ENCODE measurements at regions not wholly inside any gene's neighbourhood (a gene's known extent, or its start where the extent isn't known, plus 50 kb on each side); places are given as distances from the start of the nearest gene placed in this dataset.

GRCh38 chr10:89076120-89076519, 85.5 kb downstream of the FAS start:
- H3K4me3 ChIP-seq (ENCODE audit: low read depth, low read length): no peak overlapping the region
- H3K27me3 ChIP-seq (ENCODE audit: control insufficient read depth, insufficient read depth, low read length): no peaks in the 10 kb centered on the region
- FAIRE-seq (no peak), DNase-seq (ENCODE audit: low read depth) (no peak)
- TF ChIP-seq, protein P1, sequence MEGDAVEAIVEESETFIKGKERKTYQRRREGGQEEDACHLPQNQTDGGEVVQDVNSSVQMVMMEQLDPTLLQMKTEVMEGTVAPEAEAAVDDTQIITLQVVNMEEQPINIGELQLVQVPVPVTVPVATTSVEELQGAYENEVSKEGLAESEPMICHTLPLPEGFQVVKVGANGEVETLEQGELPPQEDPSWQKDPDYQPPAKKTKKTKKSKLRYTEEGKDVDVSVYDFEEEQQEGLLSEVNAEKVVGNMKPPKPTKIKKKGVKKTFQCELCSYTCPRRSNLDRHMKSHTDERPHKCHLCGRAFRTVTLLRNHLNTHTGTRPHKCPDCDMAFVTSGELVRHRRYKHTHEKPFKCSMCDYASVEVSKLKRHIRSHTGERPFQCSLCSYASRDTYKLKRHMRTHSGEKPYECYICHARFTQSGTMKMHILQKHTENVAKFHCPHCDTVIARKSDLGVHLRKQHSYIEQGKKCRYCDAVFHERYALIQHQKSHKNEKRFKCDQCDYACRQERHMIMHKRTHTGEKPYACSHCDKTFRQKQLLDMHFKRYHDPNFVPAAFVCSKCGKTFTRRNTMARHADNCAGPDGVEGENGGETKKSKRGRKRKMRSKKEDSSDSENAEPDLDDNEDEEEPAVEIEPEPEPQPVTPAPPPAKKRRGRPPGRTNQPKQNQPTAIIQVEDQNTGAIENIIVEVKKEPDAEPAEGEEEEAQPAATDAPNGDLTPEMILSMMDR (IDR thresholded peaks at IDR 0.05; ENCODE audit: insufficient read depth, low read length, severe bottlenecking): no peak
- H3K36me3 ChIP-seq (ENCODE audit: control insufficient read depth, insufficient read depth, low read length): no peaks in the 10 kb centered on the region

DNA sequence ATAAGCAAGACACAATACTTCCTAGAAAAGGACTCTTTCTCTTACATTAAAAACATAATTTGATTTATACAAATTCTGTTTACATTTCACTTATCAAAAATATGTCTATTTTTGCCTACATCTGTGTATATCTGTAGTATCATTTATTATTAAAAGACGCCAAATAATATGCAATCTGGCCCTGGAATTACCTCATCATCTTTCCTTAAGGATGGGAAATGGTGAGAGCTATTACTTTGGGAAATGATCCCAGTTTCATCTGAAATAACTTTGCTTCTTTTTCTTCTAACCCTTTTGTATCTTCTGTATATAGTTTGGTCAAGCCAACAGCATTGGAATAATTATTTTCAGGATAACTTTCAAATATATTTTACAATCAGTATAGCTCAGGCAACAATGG, 85.0 kb downstream of the FAS start:
- TF ChIP-seq, protein P1 (IDR thresholded peaks at IDR 0.05; ENCODE audit: insufficient read depth, low read length, severe bottlenecking): no peak
- Histone ChIP-seq H3K4me3 (ENCODE audit: low read depth, low read length) (no peak overlapping the region), H3K36me3 (ENCODE audit: control insufficient read depth, insufficient read depth, low read length) (no peaks in the 10 kb centered on the region), H3K27me3 (ENCODE audit: control insufficient read depth, insufficient read depth, low read length) (no peaks in the 10 kb centered on the region)
- no peak for DNase-seq (ENCODE audit: low read depth)
- FAIRE-seq: no peak

- DNase-seq (ENCODE audit: low read depth): no peak
Observed at GRCh38 chr10:89074120-89074519, 83.5 kb downstream of the FAS start.

DNA sequence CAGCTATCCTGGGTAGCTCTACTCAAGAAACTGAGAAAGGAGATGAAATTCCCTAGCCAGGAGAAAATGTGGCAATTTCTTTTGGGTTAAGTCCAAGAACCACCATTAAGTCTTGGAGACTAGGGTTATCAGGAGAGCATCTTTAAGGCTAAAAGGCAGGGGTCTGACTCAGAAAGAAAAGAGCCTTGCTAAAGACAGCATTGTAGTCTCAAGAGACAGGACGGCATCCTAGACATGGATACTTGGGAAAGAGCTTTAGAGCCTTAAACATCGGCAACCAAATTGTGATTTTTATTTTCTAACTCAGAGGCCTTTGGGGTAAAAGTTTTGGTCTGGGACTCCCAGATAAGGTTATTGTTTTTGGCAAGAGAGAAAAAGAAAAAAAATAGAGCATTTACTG, 83.1 kb downstream of the FAS start:
- Histone ChIP-seq H3K4me3 (ENCODE audit: low read depth, low read length) (no peak overlapping the region), H3K27me3 (ENCODE audit: control insufficient read depth, insufficient read depth, low read length) (no peaks in the 10 kb centered on the region), H3K36me3 (ENCODE audit: control insufficient read depth, insufficient read depth, low read length) (no peaks in the 10 kb centered on the region)
- DNase-seq (ENCODE audit: low read depth): no peak
- no peak for FAIRE-seq
- TF ChIP-seq, protein P1 (IDR thresholded peaks at IDR 0.05; ENCODE audit: insufficient read depth, low read length, severe bottlenecking): no peak

More at GRCh38 chr10:89074120-89074519, 83.5 kb downstream of the FAS start:
- H3K4me3 ChIP-seq (ENCODE audit: low read depth, low read length): no peak overlapping the region
- no peaks in the 10 kb centered on the region for H3K27me3 ChIP-seq (ENCODE audit: control insufficient read depth, insufficient read depth, low read length)
- TF ChIP-seq, protein P1 (IDR thresholded peaks at IDR 0.05; ENCODE audit: insufficient read depth, low read length, severe bottlenecking): no peak
- no peak for FAIRE-seq
- no peaks in the 10 kb centered on the region for H3K36me3 ChIP-seq (ENCODE audit: control insufficient read depth, insufficient read depth, low read length)

DNA sequence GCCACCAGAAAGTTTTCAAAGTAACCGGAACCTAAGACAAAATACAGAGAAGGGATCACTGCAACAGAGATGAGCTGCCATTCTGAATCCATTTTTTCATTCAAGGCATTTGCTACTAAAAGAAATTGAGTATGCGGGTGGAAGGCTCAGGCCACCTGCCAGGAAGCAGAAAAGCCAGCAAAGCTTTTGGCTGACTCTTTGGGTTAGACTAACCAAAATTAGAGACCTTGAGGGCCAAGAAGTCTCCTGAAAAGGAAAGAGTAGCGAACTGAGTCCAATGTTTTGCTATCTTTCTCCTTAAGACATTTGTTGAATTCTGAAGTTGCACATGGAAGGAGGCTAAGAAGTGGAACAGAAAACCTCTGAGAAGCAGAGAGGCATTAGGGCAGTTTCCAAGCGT, 79.0 kb downstream of the FAS start:
- no peak overlapping the region for H3K4me3 ChIP-seq (ENCODE audit: low read depth, low read length)
- no peaks in the 10 kb centered on the region for H3K36me3 ChIP-seq (ENCODE audit: control insufficient read depth, insufficient read depth, low read length)
- FAIRE-seq (no peak), DNase-seq (ENCODE audit: low read depth) (no peak)
- H3K27me3 ChIP-seq (ENCODE audit: control insufficient read depth, insufficient read depth, low read length): no peaks in the 10 kb centered on the region
- TF ChIP-seq, protein P1 (IDR thresholded peaks at IDR 0.05; ENCODE audit: insufficient read depth, low read length, severe bottlenecking): no peak

Data from bronchial epithelial cell (primary cell).